HepG2 (cell line): ENCODE measurements at regions not wholly inside any gene's neighbourhood (a gene's known extent, or its start where the extent isn't known, plus 50 kb on each side); places are given as distances from the start of the nearest gene placed in this dataset.

Experiments
- ATAC-seq: fragments of 200-7000 bp; cut with Tn5 transposase; 3 replicates; pipeline ENCODE4 v1.9.1; 2020; ENCODE audit warnings: mild to moderate bottlenecking, moderate library complexity
- BruUV-seq: library from RNA; stranded (reverse); fragments of 400-500 nt; replicated peaks from 2 replicates; lab custom pipeline; 2021; lab: Mats Ljungman, UMichigan
- CTCF ChIA-PET: fragments of 300-600 bp; formaldehyde crosslinking; extraction: SDS; loops from one replicate; lab custom pipeline; 2021; ENCODE audit warnings: low total read pairs, inconsistent platforms, low intra/inter-chr PET ratio; lab: Yijun Ruan, JAX
- POLR2A ChIA-PET: fragments of 350-600 bp; sonication (Branson Sonifier 250); formaldehyde crosslinking; loops from one replicate; lab custom pipeline; 2020; ENCODE audit warnings: antibody characterized with exemption, inconsistent platforms; lab: Yijun Ruan, JAX
- DNase-seq: peaks from one replicate; pipeline ENCODE4 v3.0.0-alpha.2; 2015; ENCODE audit warnings: low spot score
- FAIRE-seq: peaks from 3 replicates; lab custom pipeline; 2011; peaks lifted over from hg19 to GRCh38; lab: Jason Lieb, UNC
- H2AFZ ChIP-seq: one replicate; pipeline ENCODE4 v1.6.1; 2011; ENCODE audit warnings: low read length, inconsistent platforms
- H3K27ac ChIP-seq: fragments of 300-600 bp; 3 replicates; pipeline ENCODE4 v1.8.0; 2011; ENCODE audit warnings: mixed run types, mild to moderate bottlenecking, mixed read lengths, low read length, inconsistent platforms; ENCODE audit not compliant: insufficient read depth; ENCODE audit errors: extremely low read length
- H3K27me3 ChIP-seq, 2 experiments: fragments of 200-600 bp in 1 of 2; 2 replicates in 1 of 2; 3 replicates in 1 of 2; pipeline versions ENCODE4 v1.6.0 to v1.8.0; 2011; ENCODE audit warnings: low read length in 2 of 2, mild to moderate bottlenecking in 2 of 2, moderate library complexity in 2 of 2, inconsistent platforms in 1 of 2; ENCODE audit not compliant: insufficient read depth in 2 of 2, control insufficient read depth in 1 of 2
- H3K36me3 ChIP-seq, 2 experiments: fragments of 200-600 bp in 1 of 2; replicated peaks in 1 of 2; 2 replicates in 1 of 2; 3 replicates in 1 of 2; pipeline versions ENCODE4 v1.5.1 to v1.8.0; 2011; ENCODE audit warnings: low read length in 2 of 2, inconsistent platforms in 1 of 2; ENCODE audit not compliant: insufficient read depth in 2 of 2, control insufficient read depth in 1 of 2
- H3K4me1 ChIP-seq: 2 replicates; pipeline ENCODE4 v1.5.1; 2012; ENCODE audit warnings: low read length, inconsistent platforms; ENCODE audit not compliant: insufficient read depth
- H3K4me2 ChIP-seq: 2 replicates; pipeline ENCODE4 v1.6.0; 2011; ENCODE audit warnings: low read depth, low read length, inconsistent platforms
- H3K4me3 ChIP-seq, 3 experiments: fragments of 200-600 bp in 1 of 3; sonication (generic), shearing (Covaris generic) in 1 of 3; replicated peaks in 1 of 3; 2 replicates each; pipeline ENCODE4 v1.5.1; 2011 to 2016; ENCODE audit warnings: low read length in 3 of 3, inconsistent platforms in 2 of 3, low read depth in 2 of 3, mild to moderate bottlenecking in 2 of 3, control low read depth in 1 of 3, mixed read lengths in 1 of 3; ENCODE audit not compliant: insufficient read depth in 1 of 3
- H3K79me2 ChIP-seq: one replicate; pipeline ENCODE4 v1.6.1; 2011; ENCODE audit warnings: low read length, inconsistent platforms; ENCODE audit not compliant: insufficient read depth
- H3K9ac ChIP-seq: 2 replicates; pipeline ENCODE4 v1.6.0; 2011; ENCODE audit warnings: mild to moderate bottlenecking, low read depth, low read length, inconsistent platforms; ENCODE audit not compliant: insufficient read depth
- H3K9me3 ChIP-seq: 2 replicates; pipeline ENCODE4 v1.5.1; 2012; ENCODE audit warnings: mild to moderate bottlenecking, low read length
- H4K20me1 ChIP-seq: 2 replicates; pipeline ENCODE4 v1.6.0; 2011; ENCODE audit warnings: inconsistent platforms, mild to moderate bottlenecking, low read length, moderate library complexity; ENCODE audit not compliant: insufficient read depth
- FOXP1 ChIP-seq, 2 experiments: fragments of 450-650 bp in 1 of 2; IDR thresholded peaks; 2 replicates each; pipeline ENCODE4 v1.6.1; 2017 to 2018; ENCODE audit warnings: antibody characterized with exemption in 1 of 2
- JARID2 ChIP-seq: sonication (generic); formaldehyde crosslinking; IDR thresholded peaks from 2 replicates; pipeline ENCODE4 v1.8.1; 2023; ENCODE audit warnings: missing genetic modification reagents, inconsistent platforms; ENCODE audit not compliant: insufficient replicate concordance
- MIER2 ChIP-seq: IDR thresholded peaks from 2 replicates; pipeline ENCODE4 v1.6.1; 2016; ENCODE audit warnings: missing biosample characterization, missing genetic modification reagents
- MTA3 ChIP-seq: sonication (generic); formaldehyde crosslinking; IDR thresholded peaks from 2 replicates; pipeline ENCODE4 v1.4.0; 2020; ENCODE audit warnings: missing genetic modification reagents
- NR2F1 ChIP-seq, 2 experiments: fragments of 450-650 bp in 1 of 2; formaldehyde crosslinking in 1 of 2; IDR thresholded peaks; 2 replicates each; pipeline versions ENCODE4 v1.5.0 to v1.6.1; 2016 to 2020; ENCODE audit warnings: mild to moderate bottlenecking in 1 of 2, missing compliant biosample characterization in 1 of 2, missing genetic modification reagents in 1 of 2, moderate library complexity in 1 of 2
- RARG ChIP-seq: sonication (generic); formaldehyde crosslinking; IDR thresholded peaks from 2 replicates; pipeline ENCODE4 v1.4.0; 2020; ENCODE audit warnings: low read depth, mild to moderate bottlenecking, missing genetic modification reagents
- RNF2 ChIP-seq: fragments of 450-650 bp; conservative IDR thresholded peaks from 2 replicates; pipeline ENCODE4 v1.6.1; 2016; ENCODE audit warnings: low read depth
- YEATS4 ChIP-seq: sonication (generic); formaldehyde crosslinking; IDR thresholded peaks from 2 replicates; pipeline ENCODE4 v1.4.0; 2020; ENCODE audit warnings: missing genetic modification reagents, borderline replicate concordance
- ZFP82 ChIP-seq: sonication (generic); formaldehyde crosslinking; IDR thresholded peaks from 2 replicates; pipeline ENCODE4 v1.5.1; 2020; ENCODE audit warnings: mild to moderate bottlenecking, missing genetic modification reagents, borderline replicate concordance
- ZNF605 ChIP-seq: sonication (generic); formaldehyde crosslinking; IDR thresholded peaks from 2 replicates; pipeline ENCODE4 v1.8.0; 2022; ENCODE audit warnings: mild to moderate bottlenecking, missing genetic modification reagents
- ZSCAN21 ChIP-seq: sonication (generic); formaldehyde crosslinking; IDR thresholded peaks from 2 replicates; pipeline ENCODE4 v1.8.0; 2022; ENCODE audit warnings: mild to moderate bottlenecking, missing genetic modification reagents, moderate library complexity, borderline replicate concordance
- WGBS: methylation state at CpG from one replicate; pipeline ENCODE4 v1.1.6; 2017; ENCODE audit warnings: low lambda C conversion rate; 5-methylcytosine and 5-hydroxymethylcytosine counted together
- in situ Hi-C: cut with HindIII; loops from 2 replicates; pipeline ENCODE4 v1.10.0; 2017; ENCODE audit warnings: low pct_unique_long_range_greater_than_20kb; ENCODE audit not compliant: extremely low pct_ligation_motif_present
- intact Hi-C: fragments of 100-400 bp; cut with micrococcal nuclease; formaldehyde crosslinking; loops from one replicate; pipeline ENCODE4 v1.10.0; 2022; ENCODE audit not compliant: unreplicated experiment
- TF ChIP-seq, protein P1 (sequence below): sonication (generic); formaldehyde crosslinking; IDR thresholded peaks from 2 replicates; pipeline ENCODE4 v1.4.0; 2020; ENCODE audit warnings: missing genetic modification reagents, low read depth, mild to moderate bottlenecking, borderline replicate concordance
- TF ChIP-seq, protein P2 (sequence below): IDR thresholded peaks from 2 replicates; pipeline ENCODE4 v1.6.1; 2012; ENCODE audit warnings: low read depth, low read length, improper control_type of control experiment
- TF ChIP-seq, protein P3 (sequence below): sonication (generic); formaldehyde crosslinking; IDR thresholded peaks from 2 replicates; pipeline ENCODE4 v1.9.0; 2021; ENCODE audit warnings: missing genetic modification reagents, mild to moderate bottlenecking, borderline replicate concordance

DNA sequence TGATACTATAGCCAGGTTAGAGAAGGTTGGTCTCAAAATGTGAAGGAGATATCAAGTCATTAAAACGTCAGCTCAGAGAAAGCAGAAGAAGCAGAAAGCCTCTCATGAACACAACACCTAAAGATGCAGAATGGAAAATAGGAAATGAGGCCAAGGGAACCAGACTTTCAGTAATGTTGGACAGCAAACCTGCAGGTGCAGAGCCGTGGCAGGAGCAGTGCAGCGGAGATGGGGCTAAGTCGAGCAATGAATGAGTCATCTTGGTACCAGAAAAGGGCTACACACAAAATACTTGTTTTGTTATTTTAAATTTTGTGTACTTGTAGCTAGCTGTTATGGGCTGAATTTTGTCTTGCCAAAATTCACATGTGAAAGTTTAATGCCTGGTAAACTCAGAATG, 479.6 kb upstream of the POM121L12 start:
- H3K79me2 ChIP-seq = no peaks in the 10 kb centered on the region
- BruUV-seq = no TSS peak
- TF ChIP-seq FOXP1 (IDR thresholded peaks at IDR 0.05) = no peak
- no peak for TF ChIP-seq FOXP1 (CRISPR knock-in tag; IDR thresholded peaks at IDR 0.05)
- TF ChIP-seq, protein P1, sequence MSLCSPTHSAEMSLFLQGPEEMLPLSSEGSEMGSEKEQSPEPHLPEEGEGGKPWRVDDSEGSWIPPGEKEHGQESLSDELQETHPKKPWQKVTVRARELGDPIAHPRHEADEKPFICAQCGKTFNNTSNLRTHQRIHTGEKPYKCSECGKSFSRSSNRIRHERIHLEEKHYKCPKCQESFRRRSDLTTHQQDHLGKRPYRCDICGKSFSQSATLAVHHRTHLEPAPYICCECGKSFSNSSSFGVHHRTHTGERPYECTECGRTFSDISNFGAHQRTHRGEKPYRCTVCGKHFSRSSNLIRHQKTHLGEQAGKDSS = no peak
- TF ChIP-seq MTA3 (CRISPR knock-in tag) = no peak
- TF ChIP-seq, protein P2, sequence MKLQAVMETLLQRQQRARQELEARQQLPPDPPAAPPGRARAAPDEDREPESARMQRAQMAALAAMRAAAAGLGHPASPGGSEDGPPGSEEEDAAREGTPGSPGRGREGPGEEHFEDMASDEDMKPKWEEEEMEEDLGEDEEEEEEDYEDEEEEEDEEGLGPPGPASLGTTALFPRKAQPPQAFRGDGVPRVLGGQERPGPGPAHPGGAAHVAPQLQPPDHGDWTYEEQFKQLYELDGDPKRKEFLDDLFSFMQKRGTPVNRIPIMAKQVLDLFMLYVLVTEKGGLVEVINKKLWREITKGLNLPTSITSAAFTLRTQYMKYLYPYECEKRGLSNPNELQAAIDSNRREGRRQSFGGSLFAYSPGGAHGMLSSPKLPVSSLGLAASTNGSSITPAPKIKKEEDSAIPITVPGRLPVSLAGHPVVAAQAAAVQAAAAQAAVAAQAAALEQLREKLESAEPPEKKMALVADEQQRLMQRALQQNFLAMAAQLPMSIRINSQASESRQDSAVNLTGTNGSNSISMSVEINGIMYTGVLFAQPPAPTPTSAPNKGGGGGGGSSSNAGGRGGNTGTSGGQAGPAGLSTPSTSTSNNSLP = no peak
- no peaks in the 10 kb centered on the region for H3K4me1 ChIP-seq
- ATAC-seq = no peak
- no peak overlapping the region for H3K4me2 ChIP-seq
- H3K4me3 ChIP-seq = no peak overlapping the region
- no peaks in the 10 kb centered on the region for H3K27me3 ChIP-seq
- intact Hi-C loops (loop anchor here (2.0 kb wide), 1 partner anchor 73 kb away; no protein-coding TSS in a partner anchor), in situ Hi-C loops (no loop called here)
- H3K36me3 ChIP-seq = no peaks in the 10 kb centered on the region
- no peak overlapping the region for H3K27ac ChIP-seq
- FAIRE-seq = no peak
- no peak for DNase-seq
- H4K20me1 ChIP-seq = no peaks in the 10 kb centered on the region
- H2AFZ ChIP-seq = no peak overlapping the region
- H3K9me3 ChIP-seq = peaks cover 48% of the 10 kb centered on the region
- H3K9ac ChIP-seq = no peak overlapping the region
- WGBS = 8% methylated on average over 4 of the region's 4 CpGs
- ChIA-PET CTCF (no interaction called here), POLR2A (no interaction called here)

DNA sequence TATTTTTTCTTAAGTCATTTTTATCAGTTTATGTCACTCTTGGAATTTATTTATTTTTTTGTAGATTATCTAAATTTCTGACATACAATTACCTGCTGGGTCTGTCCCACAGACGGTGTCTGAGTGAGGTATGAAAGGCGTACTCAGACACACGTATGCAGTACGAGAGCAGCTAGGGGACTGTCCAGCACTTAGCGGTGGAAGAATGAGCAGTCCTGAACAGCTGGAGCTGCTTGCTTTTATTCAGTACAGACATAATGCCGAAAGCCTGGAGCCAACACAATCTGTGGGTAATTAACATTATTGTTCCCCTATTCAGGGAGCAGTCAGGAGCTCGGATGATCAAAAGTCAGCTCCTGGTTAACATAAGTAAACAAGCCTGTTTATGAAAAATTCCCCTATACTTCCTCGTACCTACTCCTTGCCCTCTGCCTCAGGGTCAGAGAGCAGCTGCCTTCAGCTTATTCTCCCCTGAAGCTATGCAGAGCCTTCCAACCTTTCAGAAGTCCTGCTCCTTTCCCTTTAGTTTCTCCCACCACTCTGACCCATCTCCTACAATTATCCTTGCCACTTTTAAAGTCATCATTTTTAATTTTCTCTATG, 488.0 kb upstream of the POM121L12 start:
- DNase-seq (no peak), FAIRE-seq (no peak), ATAC-seq (no peak)
- H3K27me3 ChIP-seq = no peaks in the 10 kb centered on the region
- POLR2A ChIA-PET = no interaction called here
- in situ Hi-C loops = no loop called here
- no peak overlapping the region for H3K4me2 ChIP-seq
- no peaks in the 10 kb centered on the region for H4K20me1 ChIP-seq
- no peaks in the 10 kb centered on the region for H3K79me2 ChIP-seq
- no peak overlapping the region for H2AFZ ChIP-seq
- no TSS peak for BruUV-seq
- H3K4me1 ChIP-seq = no peaks in the 10 kb centered on the region
- H3K27ac ChIP-seq = no peak overlapping the region
- H3K9me3 ChIP-seq = peaks cover 62% of the 10 kb centered on the region
- CTCF ChIA-PET = no interaction called here
- intact Hi-C loops = no loop called here
- TF ChIP-seq MIER2 (CRISPR knock-in tag) (no peak), RARG (no peak), ZNF605 (CRISPR knock-in tag) (no peak), RNF2 (no peak), NR2F1 (CRISPR knock-in tag; IDR thresholded peaks at IDR 0.05) (no peak), ZFP82 (CRISPR knock-in tag) (no peak), JARID2 (CRISPR knock-in tag) (no peak), ZSCAN21 (CRISPR knock-in tag) (no peak), YEATS4 (no peak)
- TF ChIP-seq, protein P3, sequence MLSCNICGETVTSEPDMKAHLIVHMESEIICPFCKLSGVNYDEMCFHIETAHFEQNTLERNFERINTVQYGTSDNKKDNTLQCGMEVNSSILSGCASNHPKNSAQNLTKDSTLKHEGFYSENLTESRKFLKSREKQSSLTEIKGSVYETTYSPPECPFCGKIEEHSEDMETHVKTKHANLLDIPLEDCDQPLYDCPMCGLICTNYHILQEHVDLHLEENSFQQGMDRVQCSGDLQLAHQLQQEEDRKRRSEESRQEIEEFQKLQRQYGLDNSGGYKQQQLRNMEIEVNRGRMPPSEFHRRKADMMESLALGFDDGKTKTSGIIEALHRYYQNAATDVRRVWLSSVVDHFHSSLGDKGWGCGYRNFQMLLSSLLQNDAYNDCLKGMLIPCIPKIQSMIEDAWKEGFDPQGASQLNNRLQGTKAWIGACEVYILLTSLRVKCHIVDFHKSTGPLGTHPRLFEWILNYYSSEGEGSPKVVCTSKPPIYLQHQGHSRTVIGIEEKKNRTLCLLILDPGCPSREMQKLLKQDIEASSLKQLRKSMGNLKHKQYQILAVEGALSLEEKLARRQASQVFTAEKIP (CRISPR knock-in tag) = no peak
- H3K9ac ChIP-seq = no peak overlapping the region
- H3K36me3 ChIP-seq = no peaks in the 10 kb centered on the region
- no peak overlapping the region for H3K4me3 ChIP-seq
- WGBS = 39% methylated on average over 8 of the region's 8 CpGs
